ENCODE measurements at regions not wholly inside any gene's neighbourhood (a gene's known extent, or its start where the extent isn't known, plus 50 kb on each side); places are given as distances from the start of the nearest gene placed in this dataset.

DNA sequence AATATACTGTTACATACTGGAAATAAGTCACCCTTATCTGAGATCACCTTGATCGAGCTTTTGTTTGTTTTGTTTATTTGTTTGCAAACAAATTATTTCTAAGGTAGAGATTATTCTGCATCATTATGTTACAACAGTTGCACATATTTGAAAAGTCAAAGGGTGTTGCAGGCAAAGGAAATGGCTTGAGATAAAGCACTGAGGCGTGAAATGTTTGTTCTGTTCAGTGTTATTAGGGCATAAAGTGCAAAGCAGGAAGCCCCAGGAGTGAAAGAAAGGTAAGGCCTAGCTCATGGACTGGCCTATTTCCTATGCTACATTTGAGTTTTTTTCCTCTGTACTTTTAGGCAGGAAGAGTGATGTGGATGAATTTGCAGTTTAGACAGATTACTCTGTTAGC lies 1815.6 kb upstream of the LRRTM1 start:
- TF ChIP-seq, protein P1, sequence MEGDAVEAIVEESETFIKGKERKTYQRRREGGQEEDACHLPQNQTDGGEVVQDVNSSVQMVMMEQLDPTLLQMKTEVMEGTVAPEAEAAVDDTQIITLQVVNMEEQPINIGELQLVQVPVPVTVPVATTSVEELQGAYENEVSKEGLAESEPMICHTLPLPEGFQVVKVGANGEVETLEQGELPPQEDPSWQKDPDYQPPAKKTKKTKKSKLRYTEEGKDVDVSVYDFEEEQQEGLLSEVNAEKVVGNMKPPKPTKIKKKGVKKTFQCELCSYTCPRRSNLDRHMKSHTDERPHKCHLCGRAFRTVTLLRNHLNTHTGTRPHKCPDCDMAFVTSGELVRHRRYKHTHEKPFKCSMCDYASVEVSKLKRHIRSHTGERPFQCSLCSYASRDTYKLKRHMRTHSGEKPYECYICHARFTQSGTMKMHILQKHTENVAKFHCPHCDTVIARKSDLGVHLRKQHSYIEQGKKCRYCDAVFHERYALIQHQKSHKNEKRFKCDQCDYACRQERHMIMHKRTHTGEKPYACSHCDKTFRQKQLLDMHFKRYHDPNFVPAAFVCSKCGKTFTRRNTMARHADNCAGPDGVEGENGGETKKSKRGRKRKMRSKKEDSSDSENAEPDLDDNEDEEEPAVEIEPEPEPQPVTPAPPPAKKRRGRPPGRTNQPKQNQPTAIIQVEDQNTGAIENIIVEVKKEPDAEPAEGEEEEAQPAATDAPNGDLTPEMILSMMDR (IDR thresholded peaks at IDR 0.05) = no peak
- Histone ChIP-seq H3K4me1 (ENCODE audit: insufficient read depth, low read length) (no peaks in the 10 kb centered on the region), H3K4me3 (ENCODE audit: low read length) (no peak overlapping the region), H3K9me3 (ENCODE audit: control insufficient read depth in 1 of 2, insufficient read depth in 1 of 2, low read length in 2 of 2) (no peaks in the 10 kb centered on the region), H3K27ac (ENCODE audit: low read depth in 1 of 2, low read length in 2 of 2) (no peak overlapping the region), H3K27me3 (ENCODE audit: control insufficient read depth in 1 of 2, insufficient read depth in 2 of 2, low read length in 2 of 2) (no peaks in the 10 kb centered on the region), H3K36me3 (ENCODE audit: insufficient read depth, low read length) (no peaks in the 10 kb centered on the region)
- no peak for ATAC-seq (ENCODE audit: poor library complexity)
- Mint-ChIP-seq H3K4me1 (ENCODE audit: low read depth) (no peaks in the 10 kb centered on the region), H3K27ac (no peak overlapping the region), H3K27me3 (no peaks in the 10 kb centered on the region), H3K4me3 (no peak overlapping the region), H3K36me3 (ENCODE audit: low read depth) (no peaks in the 10 kb centered on the region), H3K9me3 (peaks cover 6% of the 10 kb centered on the region)
- DNase-seq = no peak
- ChIA-PET CTCF (no interaction called here), POLR2A (no interaction called here)
- intact Hi-C loops (cut with DNase I, micrococcal nuclease) = no loop called here

DNA sequence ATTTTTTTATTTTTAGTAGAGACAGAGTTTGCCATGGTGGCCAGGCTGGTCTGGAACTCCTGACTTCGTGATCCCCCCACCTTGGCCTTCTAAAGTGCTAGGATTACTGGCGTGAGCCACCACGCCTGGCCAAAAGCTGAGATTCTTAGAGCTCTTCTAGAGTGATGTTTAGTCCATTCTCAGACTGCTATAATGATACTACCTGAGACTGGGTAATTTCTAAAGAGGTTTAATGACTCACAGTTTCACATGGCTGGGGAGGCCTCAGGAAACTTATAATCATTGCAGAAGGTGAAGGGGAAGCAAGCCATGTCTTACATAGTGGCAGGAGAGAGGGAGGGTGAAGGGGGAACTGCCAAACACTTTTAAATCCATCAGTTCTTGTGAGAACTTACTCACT lies 1804.9 kb upstream of the LRRTM1 start:
- Mint-ChIP-seq H3K9me3 (peaks cover 12% of the 10 kb centered on the region), H3K27me3 (no peaks in the 10 kb centered on the region), H3K4me1 (ENCODE audit: low read depth) (no peaks in the 10 kb centered on the region), H3K27ac (no peak overlapping the region), H3K4me3 (no peak overlapping the region), H3K36me3 (ENCODE audit: low read depth) (no peaks in the 10 kb centered on the region)
- intact Hi-C loops (cut with DNase I, micrococcal nuclease) = no loop called here
- Histone ChIP-seq H3K27ac (ENCODE audit: low read depth in 1 of 2, low read length in 2 of 2) (no peak overlapping the region), H3K27me3 (ENCODE audit: control insufficient read depth in 1 of 2, insufficient read depth in 2 of 2, low read length in 2 of 2) (no peaks in the 10 kb centered on the region), H3K4me3 (ENCODE audit: low read length) (no peak overlapping the region), H3K9me3 (ENCODE audit: control insufficient read depth in 1 of 2, insufficient read depth in 1 of 2, low read length in 2 of 2) (peaks cover 0 to 4% of the 10 kb centered on the region in 2 experiments), H3K4me1 (ENCODE audit: insufficient read depth, low read length) (no peaks in the 10 kb centered on the region), H3K36me3 (ENCODE audit: insufficient read depth, low read length) (no peaks in the 10 kb centered on the region)
- ATAC-seq (ENCODE audit: poor library complexity) = no peak
- TF ChIP-seq, protein P1 (IDR thresholded peaks at IDR 0.05) = no peak
- DNase-seq = no peak
- ChIA-PET POLR2A (no interaction called here), CTCF (no interaction called here)

DNA sequence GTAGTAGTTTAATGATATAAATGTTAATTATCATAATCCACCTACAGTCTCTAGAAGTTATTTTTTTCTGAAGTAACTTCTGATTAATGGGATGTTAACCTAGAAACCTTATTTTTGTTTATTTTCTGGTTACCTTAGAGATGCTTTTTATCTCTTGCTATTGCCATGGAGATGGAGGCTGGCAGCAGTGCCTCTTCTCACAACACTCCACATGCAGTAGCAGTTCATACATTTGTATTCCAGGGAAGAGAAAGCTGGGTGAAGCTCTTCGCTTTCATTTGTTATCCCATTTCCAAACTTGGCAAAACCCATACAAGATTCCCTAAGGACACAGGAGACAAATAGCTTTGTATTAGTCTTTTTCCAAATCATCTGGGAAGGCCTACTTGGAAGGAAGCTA lies 1794.1 kb upstream of the LRRTM1 start:
- Histone ChIP-seq H3K27me3 (ENCODE audit: control insufficient read depth in 1 of 2, insufficient read depth in 2 of 2, low read length in 2 of 2) (no peaks in the 10 kb centered on the region), H3K9me3 (ENCODE audit: control insufficient read depth in 1 of 2, insufficient read depth in 1 of 2, low read length in 2 of 2) (peaks cover 0 to 3% of the 10 kb centered on the region in 2 experiments), H3K4me3 (ENCODE audit: low read length) (no peak overlapping the region), H3K27ac (ENCODE audit: low read depth in 1 of 2, low read length in 2 of 2) (no peak overlapping the region), H3K36me3 (ENCODE audit: insufficient read depth, low read length) (no peaks in the 10 kb centered on the region), H3K4me1 (ENCODE audit: insufficient read depth, low read length) (no peaks in the 10 kb centered on the region)
- intact Hi-C loops (cut with DNase I, micrococcal nuclease) = no loop called here
- no peaks in the 10 kb centered on the region for H3K4me1 Mint-ChIP-seq (ENCODE audit: low read depth)
- no peak overlapping the region for H3K4me3 Mint-ChIP-seq
- H3K9me3 Mint-ChIP-seq = peaks cover 6% of the 10 kb centered on the region
- ChIA-PET CTCF (no interaction called here), POLR2A (no interaction called here)
- H3K27me3 Mint-ChIP-seq = no peaks in the 10 kb centered on the region
- TF ChIP-seq, protein P1 (IDR thresholded peaks at IDR 0.05) = no peak
- no peak for ATAC-seq (ENCODE audit: poor library complexity)
- no peak for DNase-seq
- no peak overlapping the region for H3K27ac Mint-ChIP-seq
- H3K36me3 Mint-ChIP-seq (ENCODE audit: low read depth) = no peaks in the 10 kb centered on the region
